GM18868 (cell line): ENCODE measurements at regions not wholly inside any gene's neighbourhood (a gene's known extent, or its start where the extent isn't known, plus 50 kb on each side); places are given as distances from the start of the nearest gene placed in this dataset.
"Not testable (repeated sequence)": the region's sequence is repeated elsewhere in the genome, so short reads cannot be mapped to it uniquely, and the experiment has no call there.

Experiments used
- ATAC-seq: cut with Tn5 transposase; IDR thresholded peaks from one replicate; pipeline ENCODE4 v1.9.1; 2021; ENCODE audit warnings: mild to moderate bottlenecking, moderate library complexity; ENCODE audit not compliant: unreplicated experiment

- no peak for ATAC-seq
Measured at GRCh38 chr11:130550150-130550549, 101.7 kb downstream of the ADAMTS15 start.

GRCh38 chr11:130550984-130551383, 102.5 kb downstream of the ADAMTS15 start:
- no peak for ATAC-seq

DNA sequence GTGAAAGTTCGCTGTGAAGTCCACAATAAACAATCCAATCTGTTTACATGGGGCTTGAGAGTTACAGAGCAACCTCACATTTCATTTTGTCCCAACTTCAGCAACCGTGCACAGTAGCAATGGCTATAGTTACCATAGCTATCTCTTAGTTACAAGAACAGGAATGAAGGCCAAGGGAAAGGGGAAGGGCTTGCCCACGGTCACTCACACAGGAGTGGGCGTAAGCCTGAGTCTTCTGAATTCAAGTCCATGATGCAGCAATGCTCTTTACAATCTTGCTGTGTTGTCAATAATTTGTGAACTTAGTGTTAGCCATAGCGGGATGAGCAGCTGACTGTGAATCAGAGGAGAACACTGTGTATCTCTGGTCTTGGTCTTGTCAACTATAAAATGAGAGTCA, 102.9 kb downstream of the ADAMTS15 start:
- no peak for ATAC-seq

DNA sequence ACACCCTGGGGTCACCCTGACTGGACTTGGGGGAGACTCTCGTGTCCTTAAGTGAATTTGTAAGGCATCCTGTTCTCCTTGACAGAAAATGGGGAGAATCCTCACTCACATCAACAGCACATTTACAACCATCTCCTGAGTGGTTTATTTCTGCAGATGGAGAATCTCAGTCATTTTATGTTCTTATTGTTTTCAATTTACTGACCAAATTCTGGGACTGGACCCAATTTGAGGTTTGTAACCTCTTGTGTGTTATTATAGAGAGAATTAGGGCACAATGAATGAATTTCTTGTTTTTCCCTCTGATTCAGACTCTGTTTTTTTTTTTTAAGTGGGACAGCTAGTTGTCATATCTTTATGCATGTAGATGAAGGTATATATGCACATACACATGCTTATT, 104.9 kb downstream of the ADAMTS15 start:
- no peak for ATAC-seq

DNA sequence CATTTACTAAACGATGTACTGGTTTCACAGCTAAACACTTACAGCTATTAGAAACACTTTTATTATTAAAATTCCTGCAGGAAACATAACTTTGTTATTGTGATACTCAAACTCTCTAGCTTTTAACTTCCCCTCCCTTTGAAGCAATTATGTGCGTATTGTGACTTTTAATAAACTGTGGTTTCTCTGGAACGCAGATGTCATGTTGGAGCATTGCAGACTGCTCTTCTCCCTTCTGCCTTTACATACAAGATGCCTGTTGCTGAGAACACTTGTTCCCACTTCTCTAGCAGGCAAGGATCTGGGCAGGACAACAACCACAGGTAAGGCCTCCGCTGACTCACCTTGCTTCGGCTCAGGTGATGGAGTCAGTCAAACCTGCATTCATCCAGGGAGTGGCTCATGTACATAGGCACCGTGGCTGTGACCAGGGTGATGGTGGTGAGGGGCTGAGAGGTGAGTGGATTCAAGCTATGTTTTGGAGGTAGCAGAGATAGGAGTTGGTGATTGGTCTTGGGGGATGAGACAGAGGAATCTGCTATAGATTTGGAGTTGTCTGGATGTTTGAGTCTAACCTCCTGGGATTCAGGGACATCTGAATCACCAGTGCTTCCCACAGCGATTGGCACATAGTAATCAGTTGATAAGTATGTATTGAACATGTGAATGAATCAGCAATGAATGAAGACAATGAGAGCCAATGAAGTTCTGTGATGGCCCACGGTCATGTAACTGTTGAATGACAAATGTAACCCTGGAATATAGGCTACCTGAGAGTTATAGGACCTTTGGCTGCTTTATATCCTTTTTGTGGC, 106.0 kb downstream of the ADAMTS15 start:
- ATAC-seq: no peak

DNA sequence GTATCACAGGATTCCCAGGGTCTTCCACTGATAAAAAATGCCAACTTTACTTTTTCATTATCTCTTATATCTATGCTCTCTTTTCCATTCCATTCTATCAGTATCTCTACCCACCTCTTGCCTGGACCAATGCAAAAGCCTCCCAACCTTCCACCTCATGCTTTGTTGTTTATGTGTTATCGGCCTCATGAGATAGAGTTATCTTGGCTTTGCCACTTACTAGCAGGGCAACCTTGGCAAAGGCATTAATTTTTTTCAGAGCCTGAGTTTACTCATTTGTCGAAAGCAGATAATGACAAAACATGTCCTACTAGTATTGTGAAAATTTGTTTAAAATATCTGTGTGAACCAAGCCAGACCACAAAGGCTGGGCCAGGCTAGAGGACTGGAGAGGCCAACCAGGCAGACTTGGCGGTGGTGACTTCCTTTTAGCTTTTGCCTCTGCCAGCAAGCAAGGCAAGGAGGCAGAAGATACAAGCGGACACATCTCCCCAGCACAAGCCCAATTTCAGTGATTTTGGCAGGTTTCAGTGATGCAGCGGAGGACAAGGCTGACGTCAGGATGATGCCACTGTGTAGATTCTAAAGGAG, 106.9 kb downstream of the ADAMTS15 start:
- no peak for ATAC-seq

- no peak for ATAC-seq
Measured at GRCh38 chr11:130560000-130560780, 111.7 kb downstream of the ADAMTS15 start.

- no peak for ATAC-seq
Measured at GRCh38 chr11:130560781-130561109, 112.3 kb downstream of the ADAMTS15 start.

DNA sequence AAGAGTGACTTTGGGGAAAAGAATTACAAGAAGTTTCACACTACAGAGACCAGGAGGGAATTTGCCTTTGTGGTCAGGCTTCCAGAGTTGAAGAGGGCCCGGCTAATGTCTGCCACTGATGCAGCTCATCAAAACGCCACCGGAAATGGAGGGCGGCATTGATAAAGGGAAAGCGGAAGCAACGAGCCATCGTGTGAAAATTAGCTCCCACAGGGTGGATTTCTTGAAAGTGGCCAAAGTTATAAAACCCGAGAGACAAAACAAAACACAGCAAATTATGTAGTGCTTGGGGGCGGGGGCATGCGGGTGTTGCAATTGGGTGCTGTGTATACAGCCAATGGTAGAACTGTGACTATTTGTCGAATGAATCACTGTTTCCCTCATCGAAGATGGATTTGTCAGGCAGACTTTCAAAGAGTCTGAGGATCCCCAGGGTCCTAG, 113.0 kb downstream of the ADAMTS15 start:
- ATAC-seq: no peak

DNA sequence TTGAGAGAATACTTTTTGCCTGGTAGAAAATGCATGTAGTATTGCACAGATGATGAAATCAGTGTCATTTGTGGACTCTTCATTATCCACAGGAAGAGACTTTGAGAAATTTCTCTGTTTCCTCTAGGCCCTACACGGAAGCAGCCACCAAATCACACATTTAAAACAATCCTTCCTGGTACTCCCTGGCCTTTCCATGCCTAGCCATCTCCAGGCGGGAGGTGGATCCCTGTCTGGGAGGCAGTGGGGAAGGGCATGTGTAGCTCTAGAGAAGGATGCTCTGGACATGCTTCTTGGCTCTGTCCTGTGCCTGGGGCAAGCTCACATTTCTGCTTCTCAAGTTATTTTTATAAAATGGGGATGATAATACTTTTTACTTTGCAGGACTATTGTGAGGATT, 114.1 kb downstream of the ADAMTS15 start:
- no peak for ATAC-seq

- ATAC-seq: not testable (repeated sequence)
Measured at GRCh38 chr11:130566360-130566759, 117.9 kb downstream of the ADAMTS15 start.

DNA sequence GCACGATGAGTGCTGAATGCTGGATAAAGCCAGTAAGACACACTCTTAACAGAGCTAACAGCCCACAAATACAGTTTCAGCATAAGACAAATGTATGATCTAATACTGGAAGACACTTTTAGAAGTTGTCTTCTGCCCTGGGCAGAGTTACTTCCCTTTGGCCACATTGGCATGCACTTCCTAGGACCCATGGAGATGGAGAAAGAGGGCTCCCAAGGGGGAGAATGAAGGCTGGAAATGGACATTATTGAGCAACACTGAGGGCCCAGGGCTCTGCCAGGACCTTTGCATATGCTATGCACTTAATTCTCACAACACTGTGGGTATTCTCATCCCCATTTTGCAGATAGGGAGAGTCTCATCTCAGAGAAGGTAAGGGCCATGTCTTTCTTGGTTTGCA, 123.1 kb downstream of the ADAMTS15 start:
- ATAC-seq: no peak

DNA sequence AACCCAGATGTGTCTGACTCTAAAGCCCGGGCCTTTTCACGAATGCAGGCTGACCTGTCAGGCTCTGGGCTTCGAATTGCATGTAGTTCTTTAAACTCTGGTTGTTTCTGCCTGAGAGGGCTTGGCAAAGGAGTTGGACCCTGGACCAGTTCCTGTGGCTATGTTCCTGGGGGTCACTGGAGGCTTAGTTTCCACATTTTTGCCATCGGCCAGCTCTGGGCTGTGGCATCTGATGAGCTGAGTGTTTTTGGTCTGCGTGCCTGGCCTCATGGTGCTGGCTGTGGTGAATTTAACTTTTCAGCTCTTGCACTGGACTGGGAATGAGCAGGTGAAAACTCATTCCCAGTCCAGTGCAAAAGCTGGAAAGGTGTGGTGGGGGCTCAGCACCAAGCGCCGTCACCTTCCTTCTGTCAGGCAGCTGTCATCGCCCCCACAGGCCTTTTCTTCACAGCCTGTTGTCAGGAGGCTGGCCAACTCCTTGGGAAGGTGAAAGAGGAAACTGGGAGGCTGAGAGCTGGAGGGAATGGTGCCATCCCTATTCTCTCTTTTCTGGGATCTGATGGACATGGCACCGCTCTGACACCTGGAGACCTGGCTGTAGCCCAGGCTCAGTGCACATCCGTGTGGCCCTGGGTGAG, 123.6 kb downstream of the ADAMTS15 start:
- no peak for ATAC-seq

- no peak for ATAC-seq
Measured at GRCh38 chr11:130573767-130574166, 125.3 kb downstream of the ADAMTS15 start.

- ATAC-seq: no peak
Measured at GRCh38 chr11:130574740-130575139, 126.3 kb downstream of the ADAMTS15 start.

GRCh38 chr11:130576146-130576545, 127.7 kb downstream of the ADAMTS15 start:
- no peak for ATAC-seq

GRCh38 chr11:130578738-130579368, 130.4 kb downstream of the ADAMTS15 start:
- no peak for ATAC-seq

- no peak for ATAC-seq
Measured at GRCh38 chr11:130580372-130580771, 131.9 kb downstream of the ADAMTS15 start.

GRCh38 chr11:130580891-130581492, 132.5 kb downstream of the ADAMTS15 start:
- ATAC-seq: no peak

GRCh38 chr11:130581646-130582045, 133.2 kb downstream of the ADAMTS15 start:
- no peak for ATAC-seq
